Hepatocyte (in vitro differentiated cells): ENCODE measurements at regions not wholly inside any gene's neighbourhood (a gene's known extent, or its start where the extent isn't known, plus 50 kb on each side); places are given as distances from the start of the nearest gene placed in this dataset.

ENCODE experiments used
- DNase-seq: peaks from one replicate; pipeline ENCODE4 v3.0.0-alpha.2; 2016; ENCODE audit warnings: low spot score
- H2AFZ ChIP-seq: fragments of 200-600 bp; sonication (generic); 2 replicates; pipeline ENCODE4 v1.6.0; 2016; ENCODE audit warnings: antibody characterized with exemption, mild to moderate bottlenecking
- H3K27ac ChIP-seq: fragments of 200-600 bp; sonication (generic); 2 replicates; pipeline ENCODE4 v1.5.1; 2016; ENCODE audit warnings: mild to moderate bottlenecking
- H3K27me3 ChIP-seq: fragments of 200-600 bp; sonication (generic); 2 replicates; pipeline ENCODE4 v1.6.1; 2016
- H3K36me3 ChIP-seq: fragments of 200-600 bp; sonication (generic); replicated peaks from 2 replicates; pipeline ENCODE4 v1.5.1; 2016; ENCODE audit warnings: low read depth; ENCODE audit not compliant: insufficient read depth
- H3K4me1 ChIP-seq: fragments of 200-600 bp; sonication (generic); 2 replicates; pipeline ENCODE4 v1.5.1; 2016; ENCODE audit warnings: mild to moderate bottlenecking, moderate library complexity; ENCODE audit not compliant: insufficient read depth
- H3K4me2 ChIP-seq: fragments of 200-600 bp; sonication (generic); 2 replicates; pipeline ENCODE4 v1.6.0; 2016
- H3K4me3 ChIP-seq: fragments of 200-600 bp; sonication (generic); 2 replicates; pipeline ENCODE4 v1.5.1; 2016; ENCODE audit warnings: mild to moderate bottlenecking
- H3K79me2 ChIP-seq: fragments of 200-600 bp; sonication (generic); 2 replicates; pipeline ENCODE4 v1.6.0; 2017; ENCODE audit warnings: mild to moderate bottlenecking
- H3K9me2 ChIP-seq: fragments of 200-600 bp; sonication (generic); replicated peaks from 2 replicates; pipeline ENCODE4 v1.6.0; 2017; ENCODE audit warnings: mild to moderate bottlenecking; ENCODE audit not compliant: insufficient read depth
- H3K9me3 ChIP-seq: fragments of 200-600 bp; sonication (generic); 2 replicates; pipeline ENCODE4 v1.5.1; 2016; ENCODE audit warnings: low read depth, mild to moderate bottlenecking
- H4K20me1 ChIP-seq: fragments of 200-600 bp; sonication (generic); 2 replicates; pipeline ENCODE4 v1.6.0; 2016; ENCODE audit warnings: mild to moderate bottlenecking; ENCODE audit not compliant: insufficient read depth, poor library complexity, severe bottlenecking
- CTCF ChIP-seq: fragments of 200-600 bp; sonication (generic); IDR thresholded peaks from 2 replicates; pipeline ENCODE4 v1.5.1; 2016; ENCODE audit warnings: antibody characterized with exemption, mild to moderate bottlenecking; ENCODE audit not compliant: poor library complexity
- EZH2 ChIP-seq: fragments of 200-600 bp; sonication (generic); IDR thresholded peaks from 2 replicates; pipeline ENCODE4 v1.6.1; 2016; ENCODE audit warnings: antibody characterized with exemption, mild to moderate bottlenecking, borderline replicate concordance
- EZH2phosphoT487 ChIP-seq: fragments of 200-600 bp; sonication (generic); IDR thresholded peaks from one replicate; pipeline ENCODE4 v1.6.1; 2018; ENCODE audit warnings: antibody characterized with exemption, mild to moderate bottlenecking, low read depth, moderate library complexity; ENCODE audit not compliant: unreplicated experiment, severe bottlenecking
- WGBS: methylation state at CpG from one replicate; pipeline ENCODE4 v1.1.6; 2016; ENCODE audit warnings: low lambda C conversion rate; ENCODE audit errors: missing lambda C conversion rate; 5-methylcytosine and 5-hydroxymethylcytosine counted together

GRCh38 chr3:34019158-34019557 is 220.7 kb downstream of the PDCD6IP start:
- no peak for TF ChIP-seq EZH2
- no peak overlapping the region for H3K4me3 ChIP-seq
- no peak overlapping the region for H2AFZ ChIP-seq
- H3K4me2 ChIP-seq = no peak overlapping the region
- no peak overlapping the region for H3K27ac ChIP-seq
- H3K9me2 ChIP-seq = no peaks in the 10 kb centered on the region
- no peak for DNase-seq
- WGBS = 90% methylated on average over 2 of the region's 2 CpGs
- no peaks in the 10 kb centered on the region for H3K36me3 ChIP-seq
- H4K20me1 ChIP-seq = no peaks in the 10 kb centered on the region
- H3K79me2 ChIP-seq = no peaks in the 10 kb centered on the region
- H3K27me3 ChIP-seq = no peaks in the 10 kb centered on the region
- no peaks in the 10 kb centered on the region for H3K4me1 ChIP-seq
- no peaks in the 10 kb centered on the region for H3K9me3 ChIP-seq

GRCh38 chr3:34020170-34020569 is 221.7 kb downstream of the PDCD6IP start:
- H3K9me2 ChIP-seq = no peaks in the 10 kb centered on the region
- no peaks in the 10 kb centered on the region for H3K9me3 ChIP-seq
- H3K4me3 ChIP-seq = no peak overlapping the region
- H3K79me2 ChIP-seq = no peaks in the 10 kb centered on the region
- H3K36me3 ChIP-seq = no peaks in the 10 kb centered on the region
- H3K4me1 ChIP-seq = no peaks in the 10 kb centered on the region
- H3K27me3 ChIP-seq = no peaks in the 10 kb centered on the region
- H3K27ac ChIP-seq = no peak overlapping the region
- DNase-seq = no peak
- no peaks in the 10 kb centered on the region for H4K20me1 ChIP-seq
- no peak overlapping the region for H3K4me2 ChIP-seq
- no peak for TF ChIP-seq EZH2phosphoT487
- TF ChIP-seq CTCF = no peak
- no peak for TF ChIP-seq EZH2
- no peak overlapping the region for H2AFZ ChIP-seq

- H3K79me2 ChIP-seq = no peaks in the 10 kb centered on the region
- H4K20me1 ChIP-seq = no peaks in the 10 kb centered on the region
- H2AFZ ChIP-seq = no peak overlapping the region
- H3K27ac ChIP-seq = no peak overlapping the region
- no peak overlapping the region for H3K4me2 ChIP-seq
- DNase-seq = no peak
- H3K9me3 ChIP-seq = no peaks in the 10 kb centered on the region
- no peaks in the 10 kb centered on the region for H3K27me3 ChIP-seq
- no peaks in the 10 kb centered on the region for H3K4me1 ChIP-seq
- H3K4me3 ChIP-seq = no peak overlapping the region
- H3K9me2 ChIP-seq = no peaks in the 10 kb centered on the region
- no peak for TF ChIP-seq EZH2phosphoT487
- no peak for TF ChIP-seq EZH2
- TF ChIP-seq CTCF = no peak
- no peaks in the 10 kb centered on the region for H3K36me3 ChIP-seq
- 90% methylated on average over 8 of the region's 8 CpGs for WGBS
These were observed 222.6 kb downstream of the PDCD6IP start for GRCh38 chr3:34020726-34021680.

GRCh38 chr3:34022147-34022546 is 223.7 kb downstream of the PDCD6IP start:
- Histone ChIP-seq H3K79me2 (no peaks in the 10 kb centered on the region), H3K27me3 (no peaks in the 10 kb centered on the region), H3K36me3 (no peaks in the 10 kb centered on the region), H4K20me1 (no peaks in the 10 kb centered on the region), H3K4me1 (no peaks in the 10 kb centered on the region), H2AFZ (no peak overlapping the region), H3K9me3 (no peaks in the 10 kb centered on the region), H3K27ac (no peak overlapping the region), H3K4me3 (no peak overlapping the region), H3K9me2 (no peaks in the 10 kb centered on the region), H3K4me2 (no peak overlapping the region)
- DNase-seq = no peak
- WGBS = 93% methylated on average over 2 of the region's 2 CpGs
- TF ChIP-seq EZH2phosphoT487 (no peak), EZH2 (no peak), CTCF (no peak)
